Type B pancreatic cell (in vitro differentiated cells): ENCODE measurements at regions not wholly inside any gene's neighbourhood (a gene's known extent, or its start where the extent isn't known, plus 50 kb on each side); places are given as distances from the start of the nearest gene placed in this dataset.

Experiments
- DNase-seq: peaks from one replicate; pipeline ENCODE4 v3.0.0; 2021; ENCODE audit warnings: mixed read lengths; ENCODE audit not compliant: unreplicated experiment; ENCODE audit errors: extremely low spot score
- H3K27ac Mint-ChIP-seq: 2 replicates; pipeline ENCODE4 v1.8.0; 2021; ENCODE audit warnings: mild to moderate bottlenecking, mixed read lengths
- H3K27me3 Mint-ChIP-seq: 2 replicates; pipeline ENCODE4 v1.8.0; 2021; ENCODE audit warnings: mixed read lengths
- H3K36me3 Mint-ChIP-seq: 2 replicates; pipeline ENCODE4 v1.8.0; 2021; ENCODE audit warnings: mixed read lengths
- H3K4me1 Mint-ChIP-seq: one replicate; pipeline ENCODE4 v1.8.0; 2021; ENCODE audit warnings: mixed read lengths; ENCODE audit not compliant: unreplicated experiment
- H3K4me3 Mint-ChIP-seq: 2 replicates; pipeline ENCODE4 v1.8.0; 2021; ENCODE audit warnings: mild to moderate bottlenecking, mixed read lengths
- H3K9me3 Mint-ChIP-seq: 2 replicates; pipeline ENCODE4 v1.8.0; 2021; ENCODE audit warnings: mixed read lengths
- CTCF ChIP-seq: fragments of 200-600 bp; sonication (generic); conservative IDR thresholded peaks from 2 replicates; pipeline ENCODE4 v1.5.0; 2021; ENCODE audit warnings: antibody characterized with exemption, mild to moderate bottlenecking

GRCh38 chr13:31515427-31515826 lies 223.9 kb upstream of the RXFP2 start:
- H3K4me3 Mint-ChIP-seq, result no peak overlapping the region
- H3K9me3 Mint-ChIP-seq, result no peaks in the 10 kb centered on the region
- no peaks in the 10 kb centered on the region for H3K36me3 Mint-ChIP-seq
- H3K4me1 Mint-ChIP-seq, result peaks cover 29% of the 10 kb centered on the region
- DNase-seq, result no peak
- H3K27me3 Mint-ChIP-seq, result peaks cover 11% of the 10 kb centered on the region
- no peak for TF ChIP-seq CTCF
- H3K27ac Mint-ChIP-seq, result no peak overlapping the region

DNA sequence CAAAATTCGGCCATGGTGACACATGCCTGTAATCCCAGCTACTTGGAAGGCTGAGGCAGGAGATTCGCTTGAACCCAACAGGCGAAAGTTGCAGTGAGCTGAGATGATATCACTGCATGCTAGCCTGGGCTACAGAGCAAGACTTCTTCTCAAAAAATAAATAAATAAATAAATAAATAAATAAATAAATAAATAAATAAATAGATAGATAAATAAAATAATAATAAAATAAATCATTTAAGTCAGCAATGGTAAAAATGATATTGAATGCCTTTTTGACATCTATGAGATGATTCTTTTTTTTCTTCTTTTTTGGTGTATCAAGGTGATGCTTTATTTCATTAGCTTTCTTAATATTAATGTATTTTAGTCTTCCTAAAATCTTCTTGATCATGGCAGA lies 221.7 kb upstream of the RXFP2 start:
- no peak overlapping the region for H3K4me3 Mint-ChIP-seq
- DNase-seq, result no peak
- peaks cover 5% of the 10 kb centered on the region for H3K27me3 Mint-ChIP-seq
- H3K4me1 Mint-ChIP-seq, result peaks cover 38% of the 10 kb centered on the region
- H3K9me3 Mint-ChIP-seq, result no peaks in the 10 kb centered on the region
- H3K27ac Mint-ChIP-seq, result no peak overlapping the region
- no peaks in the 10 kb centered on the region for H3K36me3 Mint-ChIP-seq
- no peak for TF ChIP-seq CTCF

DNA sequence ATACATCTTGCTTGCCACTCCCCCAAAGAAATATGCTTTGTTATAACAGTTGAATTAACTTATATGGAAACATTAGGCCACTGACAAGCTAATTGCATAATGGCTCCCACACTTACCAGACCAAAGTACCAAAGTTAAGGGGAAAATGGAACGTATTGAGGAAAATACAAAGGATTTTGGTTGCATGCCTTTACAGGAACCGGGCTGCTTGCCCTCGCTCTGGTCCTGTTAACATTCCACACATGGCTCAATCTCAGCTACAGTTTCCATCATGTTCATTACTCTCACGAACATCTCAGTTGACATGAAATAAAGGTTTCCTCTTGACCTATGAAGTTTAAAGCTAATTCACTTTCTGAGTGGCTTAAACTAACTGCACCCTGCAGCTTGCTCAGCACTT lies 220.7 kb upstream of the RXFP2 start:
- no peak overlapping the region for H3K4me3 Mint-ChIP-seq
- H3K27me3 Mint-ChIP-seq, result peaks cover 5% of the 10 kb centered on the region

DNA sequence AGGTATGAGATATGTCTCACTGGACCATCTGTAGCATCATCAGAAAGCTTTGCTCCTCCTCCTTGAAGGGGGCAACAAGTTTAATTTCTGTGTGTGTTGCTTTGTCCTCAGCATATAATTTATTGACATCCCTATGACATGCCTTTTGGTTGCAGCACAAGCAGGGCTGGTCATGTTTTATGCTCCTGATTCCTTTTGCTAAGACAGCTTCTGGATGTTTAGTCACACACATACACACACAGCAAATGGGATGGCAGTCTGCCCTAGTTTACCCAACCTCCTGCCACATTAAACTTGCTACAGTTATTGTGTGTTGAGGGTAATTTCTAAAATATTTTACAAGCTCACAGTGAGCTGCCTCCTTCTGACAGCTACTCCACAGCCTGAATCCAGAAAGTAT lies 217.9 kb upstream of the RXFP2 start:
- TF ChIP-seq CTCF, result no peak
- Mint-ChIP-seq H3K27me3 (peaks cover 2% of the 10 kb centered on the region), H3K4me1 (peaks cover 30% of the 10 kb centered on the region), H3K4me3 (no peak overlapping the region), H3K27ac (no peak overlapping the region), H3K9me3 (peaks cover 5% of the 10 kb centered on the region), H3K36me3 (no peaks in the 10 kb centered on the region)
- DNase-seq, result no peak

More for the DNA sequence above, 220.7 kb upstream of the RXFP2 start:
- peaks cover 34% of the 10 kb centered on the region for H3K4me1 Mint-ChIP-seq
- H3K36me3 Mint-ChIP-seq, result no peaks in the 10 kb centered on the region
- H3K27ac Mint-ChIP-seq, result no peak overlapping the region
- DNase-seq, result no peak
- TF ChIP-seq CTCF, result no peak
- H3K9me3 Mint-ChIP-seq, result no peaks in the 10 kb centered on the region

- Mint-ChIP-seq H3K27ac (no peak overlapping the region), H3K36me3 (no peaks in the 10 kb centered on the region), H3K4me1 (peaks cover 30% of the 10 kb centered on the region), H3K4me3 (no peak overlapping the region), H3K27me3 (peaks cover 2% of the 10 kb centered on the region), H3K9me3 (peaks cover 5% of the 10 kb centered on the region)
- TF ChIP-seq CTCF, result no peak
- DNase-seq, result no peak
These were observed 216.9 kb upstream of the RXFP2 start for GRCh38 chr13:31522396-31522795.

DNA sequence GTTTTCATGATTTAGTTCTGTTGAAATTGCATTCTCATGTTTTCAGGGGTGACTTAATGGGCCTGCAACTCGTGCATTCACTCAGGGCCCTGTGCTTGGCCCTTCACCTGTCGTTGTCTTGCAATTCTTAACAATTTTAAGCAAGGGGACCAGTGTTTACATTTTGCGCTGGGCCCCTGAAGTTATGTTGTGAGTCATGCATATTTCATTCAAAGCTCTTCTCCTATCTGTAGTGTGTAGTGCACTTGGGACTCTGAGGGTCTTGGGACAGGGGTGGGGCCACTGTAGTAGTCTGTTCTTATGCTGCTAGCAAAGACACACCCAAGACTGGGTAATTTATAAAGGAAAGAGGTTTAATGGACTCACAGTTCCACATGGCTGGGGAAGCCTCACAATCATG lies 211.2 kb upstream of the RXFP2 start:
- no peak for DNase-seq
- Mint-ChIP-seq H3K9me3 (peaks cover 7% of the 10 kb centered on the region), H3K4me1 (no peaks in the 10 kb centered on the region), H3K4me3 (no peak overlapping the region), H3K36me3 (no peaks in the 10 kb centered on the region), H3K27me3 (peaks cover 2% of the 10 kb centered on the region), H3K27ac (no peak overlapping the region)
- TF ChIP-seq CTCF, result no peak
